GM08714 (cell line): ENCODE measurements at regions not wholly inside any gene's neighbourhood (a gene's known extent, or its start where the extent isn't known, plus 50 kb on each side); places are given as distances from the start of the nearest gene placed in this dataset.

Experiments used
- H3K4me3 ChIP-seq: fragments of 200-500 bp; sonication (Bioruptor generic); 2 replicates; pipeline ENCODE4 v1.5.1; 2014; ENCODE audit warnings: mild to moderate bottlenecking, low read length, inconsistent platforms
- ZNF274 ChIP-seq: IDR thresholded peaks from 2 replicates; pipeline ENCODE4 v1.6.1; 2012; ENCODE audit warnings: mild to moderate bottlenecking, low read depth, low read length

- H3K4me3 ChIP-seq, result peak overlapping the region; percentile 60; the same call in 1 of the 2 replicates
- TF ChIP-seq ZNF274, result no peak
These were observed 120.7 kb upstream of the JUN start for GRCh38 chr1:58904299-58905125.

- no peak for TF ChIP-seq ZNF274
- no peak overlapping the region for H3K4me3 ChIP-seq
These were observed 121.3 kb upstream of the JUN start for GRCh38 chr1:58905126-58905490.

GRCh38 chr1:58905628-58906221 lies 121.9 kb upstream of the JUN start:
- TF ChIP-seq ZNF274, result no peak
- H3K4me3 ChIP-seq, result no peak overlapping the region

- no peak overlapping the region for H3K4me3 ChIP-seq
- TF ChIP-seq ZNF274, result no peak
These were observed 123.6 kb upstream of the JUN start for GRCh38 chr1:58907398-58907797.

GRCh38 chr1:58908561-58909560 lies 125.0 kb upstream of the JUN start:
- H3K4me3 ChIP-seq, result no peak overlapping the region
- TF ChIP-seq ZNF274, result no peak

GRCh38 chr1:58909914-58910681 lies 126.3 kb upstream of the JUN start:
- no peak for TF ChIP-seq ZNF274
- no peak overlapping the region for H3K4me3 ChIP-seq

- no peak for TF ChIP-seq ZNF274
- no peak overlapping the region for H3K4me3 ChIP-seq
These were observed 128.1 kb upstream of the JUN start for GRCh38 chr1:58911841-58912499.

GRCh38 chr1:58914925-58915324 lies 131.1 kb upstream of the JUN start:
- no peak overlapping the region for H3K4me3 ChIP-seq
- no peak for TF ChIP-seq ZNF274

GRCh38 chr1:58917436-58917835 lies 133.6 kb upstream of the JUN start:
- no peak for TF ChIP-seq ZNF274
- H3K4me3 ChIP-seq, result no peak overlapping the region

- no peak overlapping the region for H3K4me3 ChIP-seq
These were observed 135.5 kb upstream of the JUN start for GRCh38 chr1:58919226-58919958.

GRCh38 chr1:58919959-58920321 lies 136.1 kb upstream of the JUN start:
- TF ChIP-seq ZNF274, result no peak

More at GRCh38 chr1:58919226-58919958, 135.5 kb upstream of the JUN start:
- no peak for TF ChIP-seq ZNF274

GRCh38 chr1:58921342-58921741 lies 137.5 kb upstream of the JUN start:
- H3K4me3 ChIP-seq, result no peak overlapping the region
- no peak for TF ChIP-seq ZNF274

More at GRCh38 chr1:58919959-58920321, 136.1 kb upstream of the JUN start:
- no peak overlapping the region for H3K4me3 ChIP-seq
